Endothelial cell of umbilical vein (primary cell): ENCODE measurements at regions not wholly inside any gene's neighbourhood (a gene's known extent, or its start where the extent isn't known, plus 50 kb on each side); places are given as distances from the start of the nearest gene placed in this dataset.

ENCODE experiments used
- BruUV-seq: library from RNA; stranded (reverse); fragments of 400-500 nt; replicated peaks from 2 replicates; lab custom pipeline; 2021; lab: Mats Ljungman, UMichigan
- CTCF ChIA-PET: fragments of 300-600, 350-600 bp; sonication (Branson Sonifier 250); formaldehyde crosslinking; loops from one replicate; lab custom pipeline; 2021; ENCODE audit warnings: antibody characterized with exemption, inconsistent platforms; lab: Charles Lee
- POLR2A ChIA-PET: fragments of 300-600, 350-600 bp; sonication (Branson Sonifier 250); formaldehyde crosslinking; loops from one replicate; lab custom pipeline; 2021; ENCODE audit warnings: antibody characterized with exemption, inconsistent platforms; lab: Charles Lee
- DNase-seq: peaks from one replicate; pipeline ENCODE4 v3.0.0-alpha.2; 2011; ENCODE audit warnings: low read depth, low spot score
- FAIRE-seq: peaks from 2 replicates; lab custom pipeline; 2011; peaks lifted over from hg19 to GRCh38; lab: Jason Lieb, UNC
- H2AFZ ChIP-seq: 2 replicates; pipeline ENCODE4 v1.6.0; 2012; ENCODE audit warnings: low read depth, low read length, control low read depth, inconsistent platforms
- H3K27ac ChIP-seq: 2 replicates; pipeline ENCODE4 v1.5.1; 2011; ENCODE audit warnings: low read depth, mild to moderate bottlenecking, control low read depth, low read length, moderate library complexity; ENCODE audit not compliant: insufficient read depth
- H3K27me3 ChIP-seq, 2 experiments: 2 replicates each; pipeline versions ENCODE4 v1.6.0 to v1.6.1; 2011; ENCODE audit warnings: low read length in 2 of 2, mixed read lengths in 1 of 2; ENCODE audit not compliant: control insufficient read depth in 2 of 2, insufficient read depth in 2 of 2
- H3K36me3 ChIP-seq, 2 experiments: 2 replicates in 1 of 2; 3 replicates in 1 of 2; pipeline ENCODE4 v1.5.1; 2011; ENCODE audit warnings: low read length in 2 of 2, mild to moderate bottlenecking in 1 of 2, moderate library complexity in 1 of 2; ENCODE audit not compliant: control insufficient read depth in 2 of 2, insufficient read depth in 2 of 2; ENCODE audit errors: extremely low read depth in 1 of 2
- H3K4me1 ChIP-seq: 3 replicates; pipeline ENCODE4 v1.5.1; 2011; ENCODE audit warnings: mild to moderate bottlenecking, low read length; ENCODE audit not compliant: control insufficient read depth, insufficient read depth; ENCODE audit errors: extremely low read depth
- H3K4me2 ChIP-seq: 2 replicates; pipeline ENCODE4 v1.6.1; 2011; ENCODE audit warnings: low read length, control low read depth, mixed read lengths; ENCODE audit not compliant: insufficient read depth
- H3K4me3 ChIP-seq, 3 experiments: fragments of 200-600 bp in 1 of 3; sonication (generic), shearing (Covaris generic) in 1 of 3; replicated peaks in 1 of 3; 2 replicates each; pipeline ENCODE4 v1.5.1; 2011 to 2016; ENCODE audit warnings: control low read depth in 3 of 3, low read length in 3 of 3, mild to moderate bottlenecking in 2 of 3, inconsistent platforms in 1 of 3, low read depth in 1 of 3, moderate library complexity in 1 of 3; ENCODE audit not compliant: insufficient read depth in 1 of 3
- H3K79me2 ChIP-seq: 2 replicates; pipeline ENCODE4 v1.6.0; 2012; ENCODE audit warnings: low read length, inconsistent platforms; ENCODE audit not compliant: control insufficient read depth, insufficient read depth
- H3K9ac ChIP-seq: replicated peaks from 2 replicates; pipeline ENCODE3; 2011; ENCODE audit warnings: low read length, control low read depth; ENCODE audit not compliant: insufficient read depth; ENCODE audit errors: extremely low read depth
- H3K9me1 ChIP-seq: replicated peaks from 3 replicates; pipeline ENCODE4 v1.6.0; 2011; ENCODE audit warnings: mild to moderate bottlenecking, low read length; ENCODE audit not compliant: control insufficient read depth, insufficient read depth; ENCODE audit errors: extremely low read depth
- H3K9me3 ChIP-seq: replicated peaks from 2 replicates; pipeline ENCODE4 v1.5.1; 2012; ENCODE audit warnings: low read length, inconsistent platforms; ENCODE audit not compliant: control insufficient read depth, insufficient read depth
- H4K20me1 ChIP-seq: replicated peaks from 2 replicates; pipeline ENCODE3; 2011; ENCODE audit warnings: mild to moderate bottlenecking, low read length; ENCODE audit not compliant: control insufficient read depth, insufficient read depth; ENCODE audit errors: extremely low read depth
- CTCF ChIP-seq, 2 donors: IDR thresholded peaks; 1 replicate in 1 of 2; 2 replicates in 1 of 2; pipeline ENCODE4 v1.5.1; 2011; ENCODE audit warnings: low read length in 2 of 2, mild to moderate bottlenecking in 2 of 2, moderate library complexity in 2 of 2, control low read depth in 1 of 2, inconsistent platforms in 1 of 2, low read depth in 1 of 2; ENCODE audit not compliant: insufficient read depth in 1 of 2; ENCODE audit errors: extremely low read depth in 1 of 2
- EZH2 ChIP-seq: IDR thresholded peaks from 2 replicates; pipeline ENCODE4 v1.6.1; 2012; ENCODE audit warnings: borderline replicate concordance, low read depth, mild to moderate bottlenecking, moderate library complexity, low read length, inconsistent platforms; ENCODE audit not compliant: severe bottlenecking
- FOS ChIP-seq: IDR thresholded peaks from 2 replicates; pipeline ENCODE4 v1.6.1; 2011; ENCODE audit warnings: mild to moderate bottlenecking, low read length, moderate library complexity, borderline replicate concordance; ENCODE audit not compliant: insufficient read depth
- GATA2 ChIP-seq: IDR thresholded peaks from 2 replicates; pipeline ENCODE4 v1.7.0; 2011; ENCODE audit warnings: low read depth, mild to moderate bottlenecking, moderate library complexity, mixed read lengths, low read length; ENCODE audit not compliant: insufficient read length, insufficient read depth
- JUN ChIP-seq: IDR thresholded peaks from 2 replicates; pipeline ENCODE4 v1.6.1; 2011; ENCODE audit warnings: borderline replicate concordance, low read depth; ENCODE audit not compliant: insufficient read length, insufficient read depth
- MAX ChIP-seq: IDR thresholded peaks from 2 replicates; pipeline ENCODE4 v1.6.1; 2011; ENCODE audit not compliant: insufficient read depth, insufficient read length
- MYC ChIP-seq: IDR thresholded peaks from one replicate; pipeline ENCODE4 v1.6.1; 2011; ENCODE audit warnings: mild to moderate bottlenecking, low read depth, low read length
- POLR2A ChIP-seq: IDR thresholded peaks from 2 replicates; pipeline ENCODE4 v1.6.1; 2012; ENCODE audit warnings: low read depth, mild to moderate bottlenecking, control low read depth, low read length
- POLR2AphosphoS5 ChIP-seq: IDR thresholded peaks from 2 replicates; pipeline ENCODE4 v1.6.1; 2012; ENCODE audit warnings: low read depth, mild to moderate bottlenecking, control low read depth, low read length, moderate library complexity; ENCODE audit not compliant: insufficient read depth
- dilution Hi-C: fragments of 300-500 bp; cut with MboI; formaldehyde crosslinking; loops from one replicate; pipeline ENCODE4 v1.15.0; 2019; ENCODE audit warnings: low sequenced_read_pairs; ENCODE audit not compliant: extremely low pct_ligation_motif_present
- intact Hi-C: fragments of 100-400 bp; cut with micrococcal nuclease; formaldehyde crosslinking; loops from one replicate; pipeline ENCODE4 v1.10.0; 2022

- intact Hi-C loops: no loop called here
Measured at GRCh38 chr4:189083769-189084168, 856.9 kb upstream of the FRG1 start.

More at GRCh38 chr4:189083769-189084168, 856.9 kb upstream of the FRG1 start:
- Histone ChIP-seq H3K4me1 (no peaks in the 10 kb centered on the region), H3K36me3 (no peaks in the 10 kb centered on the region), H3K27me3 (no peaks in the 10 kb centered on the region), H3K9ac (no peak overlapping the region), H3K9me3 (peaks cover 3% of the 10 kb centered on the region), H3K9me1 (no peaks in the 10 kb centered on the region), H3K4me3 (no peak overlapping the region), H4K20me1 (no peaks in the 10 kb centered on the region), H3K27ac (no peak overlapping the region), H3K4me2 (no peak overlapping the region), H2AFZ (no peak overlapping the region), H3K79me2 (no peaks in the 10 kb centered on the region)
- FAIRE-seq (no peak), DNase-seq (no peak)
- no TSS peak for BruUV-seq
- dilution Hi-C loops: no loop called here
- POLR2A ChIA-PET: no interaction called here
- CTCF ChIA-PET: no interaction called here
- TF ChIP-seq MAX (no peak), FOS (no peak), CTCF (IDR thresholded peaks at IDR 0.05; ENCODE audit: extremely low read depth in 1 of 2, insufficient read depth in 1 of 2, low read depth in 1 of 2, low read length in 2 of 2) (no peak), POLR2A (no peak), MYC (no peak), GATA2 (no peak), JUN (no peak), POLR2AphosphoS5 (no peak), EZH2 (no peak)
